ENCODE measurements at regions not wholly inside any gene's neighbourhood (a gene's known extent, or its start where the extent isn't known, plus 50 kb on each side); places are given as distances from the start of the nearest gene placed in this dataset.

GRCh38 chr9:25377039-25377438 lies 301.2 kb downstream of the TUSC1 start:
- H2AFZ ChIP-seq (replicated peaks; ENCODE audit: low read length, poor library complexity), result no peak overlapping the region
- no peak overlapping the region for H3K4me2 ChIP-seq (ENCODE audit: low read depth, low read length)
- dilution Hi-C loops (cut with HindIII; ENCODE audit: low sequenced_read_pairs, unreplicated experiment) (no loop called here), in situ Hi-C loops (cut with MboI; ENCODE audit: low sequenced_read_pairs) (no loop called here), intact Hi-C loops (cut with micrococcal nuclease) (no loop called here)
- H3K27me3 ChIP-seq (ENCODE audit: control insufficient read depth, insufficient read depth, low read length), result no peaks in the 10 kb centered on the region
- H3K79me1 ChIP-seq (ENCODE audit: low read depth in 1 of 2, low read length in 2 of 2), result no peaks in the 10 kb centered on the region
- ChIA-PET CTCF (no interaction called here), POLR2A (ENCODE audit: unreplicated experiment) (no interaction called here)
- no peak overlapping the region for H3K4me3 ChIP-seq (ENCODE audit: insufficient read depth, low read depth, low read length)
- H3K56ac ChIP-seq (ENCODE audit: extremely low read depth, insufficient read depth, low read length), result no peak overlapping the region
- H3K36me3 ChIP-seq (ENCODE audit: control insufficient read depth, insufficient read depth, low read length), result no peaks in the 10 kb centered on the region
- BruUV-seq (replicated peaks), result no TSS peak
- H2AK9ac ChIP-seq (replicated peaks; ENCODE audit: low read depth, low read length, poor library complexity), result no peak overlapping the region
- no peak overlapping the region for H3K14ac ChIP-seq (replicated peaks; ENCODE audit: low read depth, low read length)
- H4K20me1 ChIP-seq (ENCODE audit: insufficient read depth, low read length), result no peaks in the 10 kb centered on the region
- H3K4ac ChIP-seq (ENCODE audit: low read depth, low read length), result no peak overlapping the region
- H2BK20ac ChIP-seq (ENCODE audit: low read depth, low read length), result no peak overlapping the region
- no peak overlapping the region for H2AK5ac ChIP-seq (ENCODE audit: low read depth, low read length)
- no peak overlapping the region for H2BK15ac ChIP-seq (ENCODE audit: low read depth, low read length)
- H3K9me1 ChIP-seq (ENCODE audit: insufficient read depth, low read length), result no peaks in the 10 kb centered on the region
- TF ChIP-seq CEBPB (IDR thresholded peaks at IDR 0.05; ENCODE audit: low read depth, low read length), result no peak
- no peak for TF ChIP-seq NFE2L2 (IDR thresholded peaks at IDR 0.05; ENCODE audit: low read depth, low read length)
- no peak for TF ChIP-seq RAD21 (IDR thresholded peaks at IDR 0.05; ENCODE audit: low read length)
- TF ChIP-seq MAZ (IDR thresholded peaks at IDR 0.05; ENCODE audit: borderline replicate concordance, low read depth, low read length), result no peak
- TF ChIP-seq RFX5 (IDR thresholded peaks at IDR 0.05; ENCODE audit: low read depth, low read length), result no peak
- TF ChIP-seq USF2 (IDR thresholded peaks at IDR 0.05; ENCODE audit: low read depth, low read length), result no peak
- no peak for TF ChIP-seq ELK1 (IDR thresholded peaks at IDR 0.05; ENCODE audit: borderline replicate concordance, low read depth, low read length)
- no peak for TF ChIP-seq RCOR1 (IDR thresholded peaks at IDR 0.05; ENCODE audit: insufficient replicate concordance, low read length)
- TF ChIP-seq POLR2A (IDR thresholded peaks at IDR 0.05; ENCODE audit: low read depth, low read length), result no peak
- no peak for TF ChIP-seq CHD1 (IDR thresholded peaks at IDR 0.05; ENCODE audit: low read depth, low read length)
- TF ChIP-seq MAFK (IDR thresholded peaks at IDR 0.05; ENCODE audit: low read depth, low read length), result no peak
- TF ChIP-seq BHLHE40 (IDR thresholded peaks at IDR 0.05; ENCODE audit: low read depth, low read length), result no peak
- no peak for TF ChIP-seq FOS (IDR thresholded peaks at IDR 0.05; ENCODE audit: low read depth, low read length)
- no peak for TF ChIP-seq SMC3 (IDR thresholded peaks at IDR 0.05; ENCODE audit: low read depth, low read length)
- TF ChIP-seq MXI1 (IDR thresholded peaks at IDR 0.05; ENCODE audit: borderline replicate concordance, low read depth, low read length), result no peak
- no peak for TF ChIP-seq CTCF (conservative IDR thresholded peaks at IDR 0.05; ENCODE audit: low read depth, low read length)
- H3K18ac ChIP-seq (ENCODE audit: low read depth, low read length), result no peak overlapping the region
- H2BK120ac ChIP-seq (ENCODE audit: low read depth, low read length), result no peak overlapping the region
- no peaks in the 10 kb centered on the region for H3K4me1 ChIP-seq (ENCODE audit: control insufficient read depth, insufficient read depth, low read length)
- H3K9me3 ChIP-seq (ENCODE audit: control insufficient read depth, insufficient read depth, low read length), result peaks cover 6% of the 10 kb centered on the region; the same call in 1 of the 2 replicates
- no peak overlapping the region for H4K5ac ChIP-seq (ENCODE audit: low read depth, low read length)
- H2BK5ac ChIP-seq (ENCODE audit: low read depth, low read length, poor library complexity, severe bottlenecking), result no peak overlapping the region
- 42% methylated on average over 2 of the region's 10 CpGs; no CpG with 5 or more reads in 1 of the 2 experiments for WGBS, 2 experiments (ENCODE audit: extremely low coverage in 2 of 2, insufficient read length in 1 of 2)
- no peak overlapping the region for H3K9ac ChIP-seq (ENCODE audit: low read depth, low read length)
- ATAC-seq (ENCODE audit: low read depth), result no peak
- H4K91ac ChIP-seq (ENCODE audit: insufficient read depth, low read depth, low read length), result no peak overlapping the region
- no peak overlapping the region for H4K8ac ChIP-seq (ENCODE audit: low read depth in 2 of 2, low read length in 2 of 2)
- no peak overlapping the region for H3K27ac ChIP-seq (ENCODE audit: insufficient read depth, low read length)
- DNase-seq, result no peak
- H3K23ac ChIP-seq (ENCODE audit: low read depth, low read length), result no peak overlapping the region

Measured in IMR-90 (cell line).